IMR-90 (cell line): ENCODE measurements at regions not wholly inside any gene's neighbourhood (a gene's known extent, or its start where the extent isn't known, plus 50 kb on each side); places are given as distances from the start of the nearest gene placed in this dataset.
A peak's percentile ranks its signal among the peaks of the same experiment; 100 is the strongest.

Experiments used
- ATAC-seq: fragments of 200-7000 bp; cut with Tn5 transposase; 2 replicates; pipeline ENCODE4 v1.9.1; 2020; ENCODE audit warnings: low read depth, mild to moderate bottlenecking, moderate library complexity
- BruUV-seq: library from RNA; stranded (reverse); fragments of 400-500 nt; replicated peaks from 2 replicates; lab custom pipeline; 2021; lab: Mats Ljungman, UMichigan
- CTCF ChIA-PET: fragments of 300-600 bp; formaldehyde crosslinking; extraction: SDS; loops from one replicate; lab custom pipeline; 2021; ENCODE audit warnings: antibody characterized with exemption; lab: Yijun Ruan, JAX
- POLR2A ChIA-PET: fragments of 300-600 bp; sonication (Branson Sonifier 250); formaldehyde crosslinking; loops from one replicate; lab custom pipeline; 2022; ENCODE audit warnings: antibody characterized with exemption; ENCODE audit not compliant: unreplicated experiment; lab: Charles Lee
- DNase-seq: peaks from one replicate; pipeline ENCODE4 v3.0.0; 2013
- H2AFZ ChIP-seq: replicated peaks from 2 replicates; pipeline ENCODE3; 2013; ENCODE audit warnings: low read length, mild to moderate bottlenecking; ENCODE audit not compliant: poor library complexity
- H2AK5ac ChIP-seq: 2 replicates; pipeline ENCODE4 v1.6.1; 2013; ENCODE audit warnings: low read depth, low read length, inconsistent platforms
- H2AK9ac ChIP-seq: replicated peaks from 2 replicates; pipeline ENCODE3; 2013; ENCODE audit warnings: mild to moderate bottlenecking, low read depth, low read length, moderate library complexity; ENCODE audit not compliant: poor library complexity
- H2BK120ac ChIP-seq: 2 replicates; pipeline ENCODE4 v1.6.1; 2013; ENCODE audit warnings: low read depth, low read length, inconsistent platforms
- H2BK15ac ChIP-seq: 3 replicates; pipeline ENCODE4 v1.6.1; 2013; ENCODE audit warnings: low read depth, low read length, inconsistent platforms
- H2BK20ac ChIP-seq: 2 replicates; pipeline ENCODE4 v1.6.1; 2013; ENCODE audit warnings: low read depth, mild to moderate bottlenecking, inconsistent platforms, low read length, moderate library complexity
- H2BK5ac ChIP-seq: 2 replicates; pipeline ENCODE4 v1.6.1; 2013; ENCODE audit warnings: mild to moderate bottlenecking, low read depth, low read length, inconsistent platforms; ENCODE audit not compliant: poor library complexity, severe bottlenecking
- H3K14ac ChIP-seq: replicated peaks from 2 replicates; pipeline ENCODE4 v1.6.1; 2013; ENCODE audit warnings: low read depth, low read length, inconsistent platforms
- H3K18ac ChIP-seq: 2 replicates; pipeline ENCODE4 v1.6.1; 2013; ENCODE audit warnings: low read depth, low read length, control low read depth
- H3K23ac ChIP-seq: 2 replicates; pipeline ENCODE4 v1.6.1; 2013; ENCODE audit warnings: low read depth, low read length, inconsistent platforms
- H3K27ac ChIP-seq: 2 replicates; pipeline ENCODE4 v1.5.1; 2013; ENCODE audit warnings: mild to moderate bottlenecking, control low read depth, low read length; ENCODE audit not compliant: insufficient read depth
- H3K27me3 ChIP-seq: 2 replicates; pipeline ENCODE4 v1.6.1; 2013; ENCODE audit warnings: low read length; ENCODE audit not compliant: control insufficient read depth, insufficient read depth
- H3K36me3 ChIP-seq: 2 replicates; pipeline ENCODE4 v1.6.1; 2013; ENCODE audit warnings: low read length, mixed read lengths; ENCODE audit not compliant: control insufficient read depth, insufficient read depth
- H3K4ac ChIP-seq: 2 replicates; pipeline ENCODE4 v1.6.1; 2013; ENCODE audit warnings: low read depth, low read length, inconsistent platforms
- H3K4me1 ChIP-seq: 2 replicates; pipeline ENCODE4 v1.6.1; 2013; ENCODE audit warnings: low read length, mixed read lengths; ENCODE audit not compliant: control insufficient read depth, insufficient read depth
- H3K4me2 ChIP-seq: 2 replicates; pipeline ENCODE4 v1.6.1; 2013; ENCODE audit warnings: low read depth, mild to moderate bottlenecking, control low read depth, low read length, moderate library complexity
- H3K4me3 ChIP-seq: 2 replicates; pipeline ENCODE4 v1.5.1; 2013; ENCODE audit warnings: low read depth, mild to moderate bottlenecking, control low read depth, low read length, moderate library complexity; ENCODE audit not compliant: insufficient read depth
- H3K56ac ChIP-seq: 2 replicates; pipeline ENCODE4 v1.6.1; 2013; ENCODE audit warnings: low read length, inconsistent platforms; ENCODE audit not compliant: insufficient read depth; ENCODE audit errors: extremely low read depth
- H3K79me1 ChIP-seq, 2 experiments: 2 replicates each; pipeline ENCODE4 v1.6.1; 2013; ENCODE audit warnings: low read length in 2 of 2, inconsistent platforms in 1 of 2, low read depth in 1 of 2
- H3K9ac ChIP-seq: 2 replicates; pipeline ENCODE4 v1.6.1; 2013; ENCODE audit warnings: low read depth, low read length, control low read depth
- H3K9me1 ChIP-seq: 2 replicates; pipeline ENCODE4 v1.6.1; 2013; ENCODE audit warnings: low read length, inconsistent platforms; ENCODE audit not compliant: insufficient read depth
- H3K9me3 ChIP-seq: 2 replicates; pipeline ENCODE4 v1.6.1; 2013; ENCODE audit warnings: low read length; ENCODE audit not compliant: control insufficient read depth, insufficient read depth
- H4K20me1 ChIP-seq: 2 replicates; pipeline ENCODE4 v1.6.1; 2013; ENCODE audit warnings: low read length, inconsistent platforms; ENCODE audit not compliant: insufficient read depth
- H4K5ac ChIP-seq: 2 replicates; pipeline ENCODE4 v1.6.1; 2013; ENCODE audit warnings: mild to moderate bottlenecking, low read depth, low read length, control low read depth
- H4K8ac ChIP-seq, 2 experiments: 2 replicates each; pipeline ENCODE4 v1.6.1; 2013; ENCODE audit warnings: low read depth in 2 of 2, low read length in 2 of 2, control low read depth in 1 of 2, inconsistent platforms in 1 of 2
- H4K91ac ChIP-seq: 2 replicates; pipeline ENCODE4 v1.6.1; 2013; ENCODE audit warnings: low read depth, low read length, inconsistent platforms; ENCODE audit not compliant: insufficient read depth
- BHLHE40 ChIP-seq: fragments of 150-350 bp; IDR thresholded peaks from 2 replicates; pipeline ENCODE4 v1.6.1; 2016; ENCODE audit warnings: mild to moderate bottlenecking, low read depth, low read length
- FOS ChIP-seq: fragments of 150-350 bp; IDR thresholded peaks from 2 replicates; pipeline ENCODE4 v1.6.1; 2016; ENCODE audit warnings: low read depth, low read length
- WGBS, 2 experiments: methylation state at CpG; one replicate each; pipeline versions ENCODE4 v1.1.5 to v1.1.7; 2013; ENCODE audit warnings: missing lambda C conversion rate in 2 of 2; ENCODE audit not compliant: insufficient read length in 1 of 2; ENCODE audit errors: extremely low coverage in 2 of 2; 5-methylcytosine and 5-hydroxymethylcytosine counted together
- dilution Hi-C: fragments of 300-500 bp; cut with HindIII; formaldehyde crosslinking; loops from one replicate; pipeline ENCODE4 v1.14.3; 2018; ENCODE audit warnings: low sequenced_read_pairs; ENCODE audit not compliant: unreplicated experiment
- in situ Hi-C: fragments of 300-500 bp; cut with MboI; formaldehyde crosslinking; loops from 3 replicates; pipeline ENCODE4 v1.14.3; 2019; ENCODE audit warnings: low sequenced_read_pairs, inconsistent platforms, mixed read lengths
- intact Hi-C: fragments of 100-400 bp; cut with micrococcal nuclease; formaldehyde crosslinking; loops from 2 replicates; pipeline ENCODE4 v1.10.0; 2022

- Histone ChIP-seq H4K91ac (peak overlapping the region; percentile 11; the same call in 1 of the 2 replicates), H3K79me1 (no peaks in the 10 kb centered on the region), H2AK5ac (0 out of 2 replicates have a peak overlapping the region, but pooled peaks have one; percentile 16), H3K56ac (peak overlapping the region; percentile 19; the same call in 1 of the 2 replicates), H2AK9ac (no peak overlapping the region), H4K8ac (peak overlapping the region in 1 of 2 experiments; percentile 8; a peak in 1 of 4 replicates), H3K9me1 (peaks cover 15% of the 10 kb centered on the region), H3K18ac (no peak overlapping the region; the same call in 1 of the 2 replicates), H2BK120ac (peak overlapping the region; percentile 64), H3K27ac (no peak overlapping the region), H2AFZ (no peak overlapping the region), H2BK20ac (peak overlapping the region; percentile 90), H4K20me1 (no peaks in the 10 kb centered on the region), H3K4me2 (peak overlapping the region; percentile 79), H3K4me3 (no peak overlapping the region), H3K9me3 (no peaks in the 10 kb centered on the region), H3K27me3 (no peaks in the 10 kb centered on the region), H2BK5ac (no peak overlapping the region), H3K23ac (peak overlapping the region; percentile 77), H3K9ac (no peak overlapping the region), H3K4ac (peak overlapping the region; percentile 72), H4K5ac (no peak overlapping the region; the same call in 1 of the 2 replicates), H3K36me3 (no peaks in the 10 kb centered on the region), H2BK15ac (peak overlapping the region; percentile 24; the same call in 2 of the 3 replicates), H3K4me1 (peaks cover 21% of the 10 kb centered on the region), H3K14ac (peak overlapping the region; percentile 88)
- in situ Hi-C loops (no loop called here), dilution Hi-C loops (no loop called here), intact Hi-C loops (no loop called here)
- ChIA-PET CTCF (no interaction called here), POLR2A (interaction anchor here (0.6 kb wide), 1 partner anchor 83 kb away, joined by 3 read pairs; no protein-coding TSS in a partner anchor)
- TF ChIP-seq BHLHE40 (peak; percentile 84), FOS (no peak)
- no TSS peak for BruUV-seq
- ATAC-seq: peak; percentile 88
- peak; percentile 82 for DNase-seq
- WGBS, 2 experiments: no CpG with 5 or more reads among the region's 6 CpGs
Observed at GRCh38 chr5:143641549-143642355, 170.2 kb upstream of the HMHB1 start.
